ENCODE measurements at regions not wholly inside any gene's neighbourhood (a gene's known extent, or its start where the extent isn't known, plus 50 kb on each side); places are given as distances from the start of the nearest gene placed in this dataset.
"Not testable (repeated sequence)": the region's sequence is repeated elsewhere in the genome, so short reads cannot be mapped to it uniquely, and the experiment has no call there.

DNA sequence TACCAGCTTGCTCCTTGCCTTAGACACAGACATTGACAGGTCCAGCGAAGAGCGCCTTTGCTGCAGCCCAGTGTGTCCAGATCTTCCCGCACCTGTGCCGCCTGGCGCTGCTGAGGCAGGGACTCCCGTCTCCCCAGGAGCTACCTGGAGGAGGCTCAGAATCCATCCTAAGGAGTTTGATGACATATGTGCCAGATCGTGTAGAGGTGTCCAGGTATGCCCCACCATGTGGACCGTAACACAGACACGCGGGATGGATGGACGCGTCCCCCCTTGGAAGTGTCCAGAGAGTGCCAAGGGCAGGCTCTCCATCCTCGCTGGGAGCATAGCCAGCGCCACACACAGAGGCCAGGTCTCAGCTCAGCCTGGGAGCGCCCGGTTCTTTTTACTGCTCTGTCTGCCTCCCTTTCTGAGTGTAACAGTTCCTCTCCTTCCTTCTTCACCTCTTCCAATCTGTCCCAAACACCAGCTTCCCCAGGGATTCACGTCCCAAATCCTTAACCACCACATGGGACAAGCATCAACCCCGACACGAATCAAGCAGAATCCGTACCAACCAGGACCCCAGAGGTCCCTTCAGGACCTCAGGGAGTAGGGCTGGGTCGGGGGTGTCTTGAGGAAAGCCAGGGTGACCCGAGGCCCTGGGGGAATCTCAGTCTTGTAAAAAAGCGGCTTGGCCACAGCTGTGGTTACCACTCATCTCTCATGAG, 126.7 kb downstream of the GOLGA8T start:
- TF ChIP-seq, protein P1, sequence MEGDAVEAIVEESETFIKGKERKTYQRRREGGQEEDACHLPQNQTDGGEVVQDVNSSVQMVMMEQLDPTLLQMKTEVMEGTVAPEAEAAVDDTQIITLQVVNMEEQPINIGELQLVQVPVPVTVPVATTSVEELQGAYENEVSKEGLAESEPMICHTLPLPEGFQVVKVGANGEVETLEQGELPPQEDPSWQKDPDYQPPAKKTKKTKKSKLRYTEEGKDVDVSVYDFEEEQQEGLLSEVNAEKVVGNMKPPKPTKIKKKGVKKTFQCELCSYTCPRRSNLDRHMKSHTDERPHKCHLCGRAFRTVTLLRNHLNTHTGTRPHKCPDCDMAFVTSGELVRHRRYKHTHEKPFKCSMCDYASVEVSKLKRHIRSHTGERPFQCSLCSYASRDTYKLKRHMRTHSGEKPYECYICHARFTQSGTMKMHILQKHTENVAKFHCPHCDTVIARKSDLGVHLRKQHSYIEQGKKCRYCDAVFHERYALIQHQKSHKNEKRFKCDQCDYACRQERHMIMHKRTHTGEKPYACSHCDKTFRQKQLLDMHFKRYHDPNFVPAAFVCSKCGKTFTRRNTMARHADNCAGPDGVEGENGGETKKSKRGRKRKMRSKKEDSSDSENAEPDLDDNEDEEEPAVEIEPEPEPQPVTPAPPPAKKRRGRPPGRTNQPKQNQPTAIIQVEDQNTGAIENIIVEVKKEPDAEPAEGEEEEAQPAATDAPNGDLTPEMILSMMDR (IDR thresholded peaks at IDR 0.05) = not testable (repeated sequence)
- TF ChIP-seq, protein P2, sequence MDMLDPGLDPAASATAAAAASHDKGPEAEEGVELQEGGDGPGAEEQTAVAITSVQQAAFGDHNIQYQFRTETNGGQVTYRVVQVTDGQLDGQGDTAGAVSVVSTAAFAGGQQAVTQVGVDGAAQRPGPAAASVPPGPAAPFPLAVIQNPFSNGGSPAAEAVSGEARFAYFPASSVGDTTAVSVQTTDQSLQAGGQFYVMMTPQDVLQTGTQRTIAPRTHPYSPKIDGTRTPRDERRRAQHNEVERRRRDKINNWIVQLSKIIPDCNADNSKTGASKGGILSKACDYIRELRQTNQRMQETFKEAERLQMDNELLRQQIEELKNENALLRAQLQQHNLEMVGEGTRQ (CRISPR knock-in tag; IDR thresholded peaks at IDR 0.05) = not testable (repeated sequence)
- TF ChIP-seq CBFB (CRISPR knock-in tag; IDR thresholded peaks at IDR 0.05; ENCODE audit: low read depth); CREB1 (CRISPR knock-in tag; IDR thresholded peaks at IDR 0.05); CREM (CRISPR knock-in tag; IDR thresholded peaks at IDR 0.05): not testable (repeated sequence)
- TF ChIP-seq, protein P3, sequence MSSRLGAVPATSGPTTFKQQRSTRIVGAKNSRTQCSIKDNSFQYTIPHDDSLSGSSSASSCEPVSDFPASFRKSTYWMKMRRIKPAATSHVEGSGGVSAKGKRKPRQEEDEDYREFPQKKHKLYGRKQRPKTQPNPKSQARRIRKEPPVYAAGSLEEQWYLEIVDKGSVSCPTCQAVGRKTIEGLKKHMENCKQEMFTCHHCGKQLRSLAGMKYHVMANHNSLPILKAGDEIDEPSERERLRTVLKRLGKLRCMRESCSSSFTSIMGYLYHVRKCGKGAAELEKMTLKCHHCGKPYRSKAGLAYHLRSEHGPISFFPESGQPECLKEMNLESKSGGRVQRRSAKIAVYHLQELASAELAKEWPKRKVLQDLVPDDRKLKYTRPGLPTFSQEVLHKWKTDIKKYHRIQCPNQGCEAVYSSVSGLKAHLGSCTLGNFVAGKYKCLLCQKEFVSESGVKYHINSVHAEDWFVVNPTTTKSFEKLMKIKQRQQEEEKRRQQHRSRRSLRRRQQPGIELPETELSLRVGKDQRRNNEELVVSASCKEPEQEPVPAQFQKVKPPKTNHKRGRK (CRISPR knock-in tag; IDR thresholded peaks at IDR 0.05; ENCODE audit: borderline replicate concordance) = not testable (repeated sequence)
- TF ChIP-seq, protein P4, sequence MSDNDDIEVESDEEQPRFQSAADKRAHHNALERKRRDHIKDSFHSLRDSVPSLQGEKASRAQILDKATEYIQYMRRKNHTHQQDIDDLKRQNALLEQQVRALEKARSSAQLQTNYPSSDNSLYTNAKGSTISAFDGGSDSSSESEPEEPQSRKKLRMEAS (CRISPR knock-in tag; IDR thresholded peaks at IDR 0.05) = not testable (repeated sequence)
- TF ChIP-seq, protein P5, sequence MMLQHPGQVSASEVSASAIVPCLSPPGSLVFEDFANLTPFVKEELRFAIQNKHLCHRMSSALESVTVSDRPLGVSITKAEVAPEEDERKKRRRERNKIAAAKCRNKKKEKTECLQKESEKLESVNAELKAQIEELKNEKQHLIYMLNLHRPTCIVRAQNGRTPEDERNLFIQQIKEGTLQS (CRISPR knock-in tag; conservative IDR thresholded peaks at IDR 0.05) = not testable (repeated sequence)

Data from WTC11 (cell line).